NCI-H1436 (cell line): ENCODE measurements at regions not wholly inside any gene's neighbourhood (a gene's known extent, or its start where the extent isn't known, plus 50 kb on each side); places are given as distances from the start of the nearest gene placed in this dataset.
"Not testable (repeated sequence)": the region's sequence is repeated elsewhere in the genome, so short reads cannot be mapped to it uniquely, and the experiment has no call there.

Experiments used
- DNase-seq: peaks from one replicate; lab custom pipeline; 2025; lab: John Stamatoyannopoulos, UW

DNA sequence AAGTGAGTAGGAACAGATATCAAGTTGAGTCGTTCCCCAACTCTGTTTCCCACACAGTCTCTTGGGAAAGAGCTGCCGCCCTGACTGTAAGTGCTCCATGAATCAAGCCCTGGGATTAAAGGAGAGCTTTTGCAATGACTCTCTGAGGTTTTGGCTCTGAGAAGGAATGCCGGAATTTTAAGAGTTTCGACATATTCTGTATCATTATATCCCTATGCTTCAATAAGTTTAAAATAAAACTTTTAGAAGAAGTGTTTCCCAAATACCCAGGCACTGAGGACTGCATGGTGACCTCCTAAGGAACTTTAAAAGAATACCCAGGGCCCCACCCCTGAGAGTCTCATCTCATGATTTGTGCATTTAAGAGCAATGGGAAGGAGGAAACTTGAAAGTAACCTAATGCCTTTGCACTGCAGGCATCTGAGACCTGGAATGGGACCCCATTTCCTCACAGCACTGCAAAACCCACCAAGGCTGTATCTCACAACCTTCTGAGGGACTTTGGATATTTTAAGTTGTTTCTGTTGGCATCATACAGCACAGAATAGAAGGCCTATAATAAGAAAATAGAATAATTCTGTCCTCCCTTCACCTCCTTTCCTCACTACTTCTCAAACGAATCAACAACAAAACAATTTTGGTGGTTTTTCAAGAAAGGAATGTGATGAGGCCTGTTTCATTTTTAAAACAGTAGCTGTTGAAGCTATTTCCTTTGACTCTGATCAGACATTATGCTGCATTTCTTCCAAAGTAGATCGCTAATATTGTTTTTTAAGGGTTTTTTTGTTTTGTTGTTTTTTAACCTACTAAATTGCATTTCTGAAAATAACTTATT lies 121.2 kb downstream of the GASK1B start:
- DNase-seq = no peak

DNA sequence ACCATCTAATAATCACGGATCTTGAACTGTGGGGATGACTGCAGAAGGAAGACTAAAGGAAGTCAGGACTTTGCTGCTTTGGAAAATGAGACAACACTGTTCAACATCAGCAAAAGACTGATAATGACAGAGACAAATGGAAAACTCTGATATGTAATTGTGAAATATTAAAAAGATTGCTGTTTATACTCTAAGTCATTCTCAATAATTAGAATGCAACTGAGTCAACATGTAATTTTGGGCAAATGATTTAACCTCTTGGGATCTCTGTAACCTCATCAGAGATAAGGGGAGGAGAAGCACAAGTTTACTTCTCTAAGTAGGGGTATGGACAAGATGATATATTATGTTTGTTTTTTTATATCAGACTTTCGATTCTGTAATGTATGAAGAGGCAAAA lies 121.9 kb downstream of the GASK1B start:
- DNase-seq = no peak

DNA sequence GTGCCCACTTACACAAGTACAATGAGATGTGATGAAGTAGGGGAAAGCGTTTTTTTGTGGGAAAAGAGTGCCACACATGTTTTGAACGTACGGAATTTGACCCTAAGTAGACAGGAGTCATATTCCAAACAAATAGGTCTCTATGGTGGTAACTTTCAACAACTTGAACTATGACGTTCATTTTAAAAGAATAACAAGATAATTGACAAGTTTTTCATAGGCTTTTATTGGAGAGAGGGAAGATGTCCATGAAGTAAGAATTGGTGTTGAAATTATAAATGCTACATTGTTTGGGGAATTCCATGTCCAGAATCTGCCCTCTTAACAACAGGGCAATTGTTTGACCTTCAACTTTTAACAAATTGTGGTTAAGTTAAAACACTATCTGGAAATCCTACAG lies 126.5 kb downstream of the GASK1B start:
- no peak for DNase-seq

DNA sequence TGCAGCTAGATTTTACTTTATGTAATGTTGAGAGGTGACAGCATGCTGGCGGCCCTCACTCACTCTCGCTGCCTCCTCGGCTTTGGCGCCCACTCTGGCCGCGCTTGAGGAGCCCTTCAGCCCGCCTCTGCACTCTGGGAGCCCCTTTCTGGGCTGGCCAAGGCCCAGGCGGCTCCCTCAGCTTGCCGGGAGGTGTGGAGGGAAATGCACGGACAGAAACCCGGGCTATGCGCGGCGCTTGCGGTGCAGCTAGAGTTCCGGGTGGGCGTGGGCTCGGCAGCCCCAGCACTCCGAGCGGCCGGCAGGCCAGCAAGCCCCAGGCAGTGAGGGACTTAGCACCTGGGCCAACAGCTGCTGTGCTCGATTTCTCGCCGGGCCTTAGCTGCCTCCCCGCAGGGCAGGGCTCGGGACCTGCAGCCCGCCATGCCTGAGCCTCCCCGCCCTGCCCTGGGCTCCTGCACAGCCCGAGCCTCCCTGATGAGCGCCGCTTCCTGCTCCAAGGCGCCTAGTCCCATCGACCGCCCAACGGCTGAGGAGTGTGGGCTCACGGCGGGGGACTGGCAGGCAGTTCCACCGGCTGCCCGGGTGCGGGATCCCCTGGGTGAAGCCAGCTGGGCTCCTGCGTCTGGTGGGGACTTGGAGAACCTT lies 128.7 kb downstream of the GASK1B start:
- DNase-seq = no peak

DNA sequence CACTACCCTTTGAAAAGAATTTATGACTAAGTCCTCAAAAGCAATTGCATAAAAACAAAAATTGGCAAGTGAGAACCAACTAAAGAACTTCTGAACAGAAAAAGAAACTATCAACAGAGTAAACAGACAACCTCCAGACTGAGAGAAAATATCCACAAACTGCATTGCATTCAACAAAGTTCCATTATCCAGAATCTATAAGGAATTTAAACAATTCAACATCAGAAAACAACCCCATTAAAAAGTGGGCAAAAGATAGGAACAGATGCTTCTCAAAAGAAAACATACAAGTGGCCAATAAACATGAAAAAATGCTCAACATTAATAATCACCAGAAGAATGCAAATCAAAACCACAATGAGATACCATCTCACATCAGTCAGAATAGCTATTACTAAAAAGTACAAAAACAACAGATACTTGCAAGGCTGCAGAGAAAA lies 130.2 kb downstream of the GASK1B start:
- DNase-seq = no peak

DNA sequence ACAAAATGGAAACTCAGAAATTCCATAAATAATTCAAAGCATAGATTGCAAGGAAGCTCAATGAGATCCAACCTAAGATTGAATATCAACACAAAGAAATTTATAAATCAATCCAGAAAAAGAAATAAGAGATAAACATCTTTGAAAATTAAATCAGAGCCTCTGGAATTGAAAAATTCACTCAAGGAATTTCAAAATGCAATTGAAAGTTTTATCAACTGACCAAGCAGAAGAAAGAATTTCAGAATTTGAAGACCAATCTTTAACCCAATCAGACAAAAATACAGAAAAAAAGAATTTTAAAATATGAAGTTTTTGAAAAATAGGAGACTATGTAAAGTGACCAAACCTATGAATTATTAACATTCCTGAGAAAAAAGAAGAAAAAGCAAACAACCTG lies 134.1 kb downstream of the GASK1B start:
- no peak for DNase-seq

DNA sequence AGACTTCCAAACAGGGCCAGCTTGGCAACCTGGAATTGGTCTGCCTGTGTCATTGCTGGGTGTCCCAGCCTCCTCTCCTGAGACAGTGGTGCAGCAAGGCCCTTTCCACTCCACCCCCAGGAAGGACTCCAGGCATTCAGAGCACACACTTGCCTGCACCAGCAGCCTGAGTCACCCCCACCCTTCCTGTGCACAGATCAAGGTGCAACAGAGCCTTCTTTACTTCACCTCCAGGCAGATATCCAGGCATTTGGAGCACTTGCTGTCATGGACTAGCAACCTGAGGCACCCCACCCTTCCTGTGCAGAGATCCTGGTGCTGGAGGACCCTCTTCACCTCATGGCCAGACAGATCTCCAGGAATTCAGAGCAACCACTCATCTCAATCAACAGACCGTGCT lies 135.8 kb downstream of the GASK1B start:
- DNase-seq = no peak

DNA sequence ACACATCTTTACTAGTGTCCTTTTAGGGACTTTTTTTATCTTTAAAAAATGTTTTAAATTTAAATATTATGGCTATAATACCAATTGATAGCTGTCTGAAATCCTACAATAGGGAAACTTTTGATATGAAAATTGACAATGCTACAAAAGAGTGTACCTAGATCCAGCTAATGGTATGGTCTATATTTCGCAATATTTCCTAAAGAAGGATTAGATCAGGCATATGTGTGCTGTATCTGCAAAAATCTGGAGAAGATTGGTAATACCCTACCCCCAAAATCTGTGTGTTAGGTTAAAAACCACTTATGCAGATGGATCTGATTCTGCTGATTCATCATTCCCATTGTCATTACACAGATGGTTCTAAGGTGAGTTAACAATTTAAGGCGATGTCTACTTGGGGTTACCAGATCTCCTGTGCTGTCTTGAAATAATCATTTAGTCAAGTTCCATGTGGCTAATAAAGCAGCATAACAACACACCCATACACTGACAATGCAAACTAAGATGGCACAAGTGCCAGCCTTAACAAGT lies 137.1 kb downstream of the GASK1B start:
- no peak for DNase-seq

DNA sequence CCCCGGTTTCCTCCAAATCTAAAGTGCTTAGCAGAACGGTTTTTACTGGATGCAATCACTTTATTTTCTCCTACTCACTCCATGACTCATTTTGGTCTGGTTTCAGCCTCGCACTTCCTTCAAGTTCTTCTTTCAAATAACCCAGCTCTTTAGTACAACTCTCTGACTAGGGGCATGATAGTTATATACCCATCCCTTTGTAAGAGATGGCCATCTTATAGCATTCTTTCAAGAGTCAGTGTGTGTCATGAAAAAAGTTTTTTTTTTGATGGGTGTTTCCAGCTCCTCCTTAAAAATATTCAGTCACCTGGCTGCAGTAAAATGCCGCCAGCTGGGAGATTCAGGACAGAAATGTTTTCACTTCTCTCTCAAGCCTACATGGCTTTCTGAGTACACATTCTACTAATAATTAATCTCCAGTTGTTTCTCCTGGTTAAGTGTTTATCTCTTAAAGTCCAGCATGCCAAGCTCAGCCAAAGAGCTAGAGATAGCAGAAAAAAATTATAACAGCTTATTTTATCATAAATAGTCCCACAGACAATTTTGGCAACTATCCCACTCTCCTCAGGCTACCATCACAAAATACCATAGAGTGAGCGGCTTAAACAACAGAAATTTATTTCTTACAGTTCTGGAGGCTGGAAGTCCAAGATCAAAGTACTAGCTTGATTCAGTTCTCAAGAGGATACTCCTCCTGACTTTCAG lies 139.3 kb downstream of the GASK1B start:
- no peak for DNase-seq

DNA sequence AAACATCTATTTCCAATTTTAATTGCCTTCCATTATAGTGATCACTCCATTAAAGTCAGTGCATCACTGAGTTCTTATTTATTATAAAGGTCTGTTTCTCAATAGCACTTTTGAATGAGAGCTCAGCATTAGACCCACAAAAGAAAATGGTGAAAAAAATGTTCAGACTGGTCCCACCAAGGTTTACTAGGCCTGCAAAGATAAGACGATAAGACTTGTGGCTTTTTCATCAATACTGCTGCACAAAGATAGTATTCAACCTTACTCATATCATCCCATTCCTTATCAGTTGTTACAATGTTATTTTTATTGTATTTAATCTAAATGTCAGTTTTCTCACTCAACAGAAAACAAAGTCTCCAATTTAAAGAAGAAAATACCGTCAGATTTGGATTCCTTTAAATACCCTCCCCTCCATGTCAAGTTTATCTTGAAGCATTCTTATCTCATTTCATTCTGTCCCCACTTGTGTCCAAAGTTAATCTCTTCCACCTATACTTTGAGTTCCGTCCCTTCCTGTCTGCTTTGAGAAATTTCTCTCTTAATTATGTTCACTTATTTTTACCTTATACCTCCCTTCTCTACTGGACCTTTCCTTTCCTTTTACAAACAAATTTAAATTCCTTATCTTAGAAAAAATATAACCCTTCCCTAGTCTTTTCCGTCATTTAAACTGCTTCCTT lies 140.0 kb downstream of the GASK1B start:
- no peak for DNase-seq

DNA sequence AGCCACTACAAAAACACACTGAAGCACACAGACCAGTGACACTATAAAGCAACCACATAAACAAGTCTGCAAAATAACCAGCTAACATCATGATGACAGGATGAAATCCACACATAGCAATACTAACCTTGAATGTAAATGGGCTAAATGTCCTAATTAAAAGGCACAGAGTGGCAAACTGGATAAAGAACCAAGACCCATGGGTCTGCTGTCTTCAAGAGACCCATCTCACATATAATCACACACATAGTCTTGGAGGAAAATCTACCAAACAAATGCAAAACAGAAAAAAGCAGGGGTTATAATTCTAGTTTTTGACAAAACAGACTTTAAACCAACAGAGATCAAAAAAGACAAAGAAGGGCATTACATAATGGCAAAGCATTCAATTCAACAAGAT lies 144.4 kb downstream of the GASK1B start:
- not testable (repeated sequence) for DNase-seq

DNA sequence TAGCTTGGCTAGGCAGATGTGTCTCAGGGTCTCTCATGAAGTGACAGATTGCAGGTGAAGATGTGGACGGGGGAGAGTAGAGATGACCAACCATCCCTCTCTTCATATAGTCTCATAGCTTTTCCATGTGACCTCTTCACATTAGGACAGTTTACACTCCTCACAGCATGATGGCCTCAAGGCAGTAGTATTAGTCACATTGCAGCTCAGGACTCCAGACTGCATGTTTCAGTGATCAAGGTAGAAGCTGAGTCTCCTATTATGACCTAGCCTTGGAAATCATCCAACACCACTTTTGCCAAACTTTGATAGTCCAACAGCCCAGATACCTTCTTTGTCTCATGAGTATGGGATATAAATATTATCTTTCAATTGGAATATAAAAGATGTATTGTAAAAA lies 147.7 kb downstream of the GASK1B start:
- DNase-seq = no peak

DNA sequence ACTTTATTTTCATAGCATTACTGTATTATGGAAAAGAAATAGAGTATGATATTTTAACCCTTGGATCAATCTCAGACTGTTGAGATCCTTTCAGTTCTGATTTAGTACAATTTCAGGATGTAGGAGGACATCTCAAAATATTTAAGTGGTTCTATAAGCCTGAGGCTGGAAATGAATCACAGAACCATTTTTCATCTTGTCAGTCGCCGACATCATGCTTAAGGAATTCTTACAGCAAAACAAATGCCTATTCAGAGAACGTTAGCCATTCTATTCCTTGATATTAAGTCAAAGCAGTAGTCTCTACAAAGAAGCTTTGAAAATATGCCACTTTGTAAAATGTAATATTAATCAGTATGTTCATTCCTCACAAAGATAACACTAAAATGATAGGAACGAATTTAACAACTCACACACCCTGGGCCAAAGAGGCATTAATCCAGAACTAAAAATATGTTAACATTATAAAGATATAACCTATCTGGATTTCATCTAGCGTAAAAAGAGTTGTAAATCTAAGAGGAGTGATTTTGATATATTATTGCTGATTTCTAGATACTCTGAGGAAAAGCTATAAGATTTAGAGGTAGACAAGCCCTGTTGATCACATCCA lies 152.0 kb downstream of the GASK1B start:
- no peak for DNase-seq

DNA sequence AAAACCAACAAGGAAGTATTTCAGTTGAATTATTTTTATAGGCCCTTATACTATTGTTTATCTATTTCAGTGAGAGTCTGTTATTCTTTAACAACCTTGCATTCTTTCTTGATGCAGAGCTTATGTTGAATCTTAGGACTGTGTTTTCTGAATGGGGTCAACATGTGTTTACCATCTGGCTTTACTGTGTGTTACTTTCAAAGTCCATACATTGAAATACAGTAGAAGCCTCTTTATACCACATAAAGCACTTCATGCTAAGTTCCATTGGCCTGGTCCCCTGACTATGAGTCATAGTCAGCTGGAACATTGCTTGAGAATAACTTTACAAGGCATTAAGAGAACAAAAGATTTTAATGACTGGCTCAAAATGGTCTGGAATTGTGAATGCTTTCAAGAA lies 152.6 kb downstream of the GASK1B start:
- no peak for DNase-seq

DNA sequence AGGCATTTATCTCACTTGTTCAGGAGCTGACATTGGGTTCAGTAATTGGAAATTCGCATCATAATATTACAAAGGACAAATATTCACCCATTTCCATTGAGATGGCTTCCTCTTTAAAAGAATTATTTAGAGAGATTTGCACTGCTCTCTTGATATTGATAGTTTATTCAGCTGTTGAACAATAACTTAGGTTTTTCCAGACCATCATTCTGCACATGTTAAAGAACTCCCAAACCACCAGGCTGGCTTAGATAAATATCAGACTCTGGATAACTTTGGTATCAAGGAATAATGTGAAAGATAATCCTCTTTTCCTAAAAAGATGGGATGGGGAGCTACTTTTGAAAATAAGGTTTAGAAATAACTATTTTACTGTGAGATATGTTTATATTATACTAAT lies 154.0 kb downstream of the GASK1B start:
- no peak for DNase-seq

DNA sequence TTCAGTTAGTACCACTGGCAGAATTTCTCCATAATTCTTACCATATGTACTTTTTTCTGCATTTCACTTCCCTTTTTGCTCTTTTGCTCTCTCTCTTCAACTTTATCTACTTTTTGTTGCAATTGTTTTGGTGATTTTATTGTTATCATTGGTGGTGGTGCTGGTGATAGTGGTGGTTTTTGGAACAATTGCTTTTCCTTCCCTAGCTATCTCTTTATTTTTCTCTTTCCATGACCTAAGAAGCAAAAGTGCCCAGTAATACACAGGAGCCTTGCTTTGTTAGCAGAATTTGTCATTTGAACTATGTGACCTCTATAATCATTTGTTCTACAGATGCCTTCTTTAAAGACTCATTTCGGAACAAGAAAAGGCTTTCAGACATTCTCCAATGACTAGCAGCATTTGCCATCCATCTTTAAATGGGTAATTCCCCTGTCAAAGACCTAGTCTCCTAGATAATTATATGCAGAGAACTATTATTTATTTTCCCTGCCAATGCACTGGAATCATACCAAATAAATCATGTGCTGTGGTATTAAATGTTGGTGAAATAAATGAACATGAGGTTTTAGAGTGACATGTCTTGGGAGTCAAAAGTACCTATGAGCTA lies 154.5 kb downstream of the GASK1B start:
- no peak for DNase-seq

DNA sequence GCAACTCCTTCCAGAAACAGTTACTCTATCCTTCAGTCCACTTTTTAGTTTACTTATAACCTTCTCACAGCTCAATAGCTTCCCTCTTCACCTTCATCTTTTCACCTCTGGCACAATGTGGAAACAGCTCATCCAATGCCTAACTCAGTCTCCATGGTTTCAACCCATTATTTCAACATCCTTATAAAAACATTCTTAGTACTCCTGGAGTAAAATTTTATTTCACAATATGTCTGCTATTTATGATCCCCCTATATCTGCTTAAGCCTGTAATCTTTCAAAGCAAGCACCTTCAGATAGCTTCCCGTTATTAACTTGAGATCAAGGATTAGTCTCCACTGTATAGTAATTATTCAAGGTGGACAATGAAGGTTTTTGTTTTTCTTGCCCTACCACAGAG lies 156.3 kb downstream of the GASK1B start:
- no peak for DNase-seq

DNA sequence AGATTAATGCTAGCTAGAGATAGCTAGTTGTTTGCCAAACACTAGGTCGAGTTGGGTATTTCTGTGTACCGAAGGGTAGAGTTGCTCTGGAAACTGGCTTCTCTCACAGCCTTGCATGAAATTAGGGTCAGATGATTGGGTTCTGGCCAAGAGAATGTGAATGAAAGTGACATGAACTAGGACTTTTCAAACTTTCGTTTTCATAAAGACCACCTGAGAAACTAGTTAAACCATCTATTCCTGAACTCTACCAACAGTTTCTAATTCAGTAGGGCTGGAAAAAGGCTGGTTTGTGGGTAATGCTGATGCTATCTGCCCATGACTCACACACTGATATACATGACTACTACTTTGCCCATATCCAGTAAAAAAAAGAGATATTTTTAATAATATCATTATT lies 157.6 kb downstream of the GASK1B start:
- DNase-seq = no peak

DNA sequence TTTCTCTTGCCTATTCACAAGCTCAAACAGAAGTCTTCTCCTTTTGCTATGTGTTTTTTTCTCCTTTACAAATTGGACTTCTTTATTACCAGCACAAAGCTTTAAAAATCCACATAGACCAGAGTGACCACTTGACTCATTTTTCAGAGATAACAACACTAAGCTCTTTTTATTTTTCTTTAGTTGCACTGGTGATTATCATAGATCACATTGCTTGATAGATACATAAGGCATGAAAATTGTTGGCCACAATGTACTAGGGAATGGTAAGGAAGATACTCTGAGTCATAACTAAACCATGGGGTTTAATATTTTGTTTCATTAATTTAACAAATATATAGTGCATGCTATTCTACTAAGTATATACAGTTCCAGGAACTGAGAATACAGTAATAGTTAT lies 159.0 kb downstream of the GASK1B start:
- no peak for DNase-seq

DNA sequence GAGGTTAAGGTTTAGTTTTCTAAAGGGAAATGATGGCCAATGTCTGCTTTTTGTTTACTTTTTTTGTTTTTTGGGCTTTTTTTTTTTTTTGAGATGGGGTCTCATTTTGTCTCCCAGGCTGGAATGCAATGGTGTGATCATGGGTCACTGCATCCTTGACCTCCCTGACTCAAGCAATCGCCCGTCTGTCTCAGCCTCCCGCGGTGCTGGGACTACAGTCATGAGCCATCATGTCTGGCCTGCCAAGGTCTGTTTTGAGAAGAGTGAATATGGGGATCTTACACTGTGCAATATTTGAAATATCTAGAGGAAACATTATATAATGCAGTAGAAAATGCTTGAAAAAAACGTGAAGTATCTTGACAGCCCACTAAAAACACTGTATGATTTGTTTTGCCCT lies 162.5 kb downstream of the GASK1B start:
- DNase-seq = no peak

DNA sequence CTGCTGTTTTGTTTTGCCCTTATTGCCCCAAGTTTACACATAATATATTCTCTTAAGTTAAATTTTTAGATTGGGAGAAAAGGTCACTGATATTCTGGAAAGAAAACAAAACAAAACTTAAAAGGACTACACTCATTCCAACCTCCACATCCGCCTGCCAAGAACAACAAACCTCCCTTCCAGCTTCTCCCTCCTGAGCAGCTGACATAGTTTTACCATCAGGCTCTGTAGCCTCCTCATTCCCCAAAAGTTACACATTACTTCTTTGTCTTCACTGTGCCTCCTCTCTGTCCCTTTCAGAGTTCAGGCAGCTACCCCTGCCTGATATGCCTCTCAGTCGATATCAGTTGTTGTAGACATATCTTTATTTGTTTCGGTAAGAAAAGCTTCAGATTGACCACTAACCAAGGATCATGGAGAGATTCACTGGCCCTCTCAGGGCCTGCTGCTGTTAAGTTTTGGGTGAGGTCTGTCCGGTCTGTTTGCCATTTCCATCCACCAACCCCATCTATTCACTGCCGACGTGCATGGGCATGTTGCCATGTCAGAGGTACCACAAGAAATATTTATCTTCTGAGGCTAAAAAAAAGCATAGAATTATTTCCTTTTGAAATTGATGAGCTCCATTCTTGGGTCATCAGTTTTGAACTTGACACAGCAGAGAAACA lies 164.1 kb downstream of the GASK1B start:
- no peak for DNase-seq
